PC-3 (cell line): ENCODE measurements at regions not wholly inside any gene's neighbourhood (a gene's known extent, or its start where the extent isn't known, plus 50 kb on each side); places are given as distances from the start of the nearest gene placed in this dataset.

Experiments
- ATAC-seq: fragments of 200-7000 bp; cut with Tn5 transposase; 2 replicates; pipeline ENCODE4 v1.9.1; 2020; ENCODE audit warnings: mild to moderate bottlenecking, moderate library complexity
- BruUV-seq: library from RNA; stranded (reverse); fragments of 400-500 nt; replicated peaks from 2 replicates; lab custom pipeline; 2021; lab: Mats Ljungman, UMichigan
- CTCF ChIA-PET: fragments of 300-600 bp; sonication (Branson Sonifier 250); formaldehyde crosslinking; loops from one replicate; lab custom pipeline; 2022; ENCODE audit warnings: antibody characterized with exemption; lab: Charles Lee
- POLR2A ChIA-PET: fragments of 300-600 bp; sonication (Branson Sonifier 250); formaldehyde crosslinking; loops from one replicate; lab custom pipeline; 2022; ENCODE audit warnings: antibody characterized with exemption; ENCODE audit not compliant: unreplicated experiment; lab: Charles Lee
- DNase-seq: peaks from one replicate; pipeline ENCODE4 v3.0.0-alpha.2; 2015
- H2AFZ ChIP-seq: fragments of 300-600 bp; sonication (generic); 2 replicates; pipeline ENCODE4 v1.6.0; 2016; ENCODE audit warnings: antibody characterized with exemption, low read length
- H3F3A ChIP-seq: fragments of 300-600 bp; sonication (generic); one replicate; pipeline ENCODE4 v1.6.0; 2017; ENCODE audit warnings: antibody characterized with exemption, low read length, control low read depth, mild to moderate bottlenecking; ENCODE audit not compliant: unreplicated experiment
- H3K27ac ChIP-seq: fragments of 300-600 bp; sonication (generic); 2 replicates; pipeline ENCODE4 v1.5.1; 2016; ENCODE audit warnings: mild to moderate bottlenecking, low read length
- H3K27me3 ChIP-seq: fragments of 300-600 bp; sonication (generic); 2 replicates; pipeline ENCODE4 v1.6.1; 2016; ENCODE audit warnings: low read length, mixed read lengths
- H3K36me3 ChIP-seq: fragments of 300-600 bp; sonication (generic); 2 replicates; pipeline ENCODE4 v1.6.1; 2016; ENCODE audit warnings: low read depth, mixed run types, low read length, mixed read lengths
- H3K4me1 ChIP-seq: fragments of 300-600 bp; sonication (generic); 2 replicates; pipeline ENCODE4 v1.5.1; 2016; ENCODE audit warnings: low read length; ENCODE audit not compliant: insufficient read depth
- H3K4me2 ChIP-seq: fragments of 300-600 bp; sonication (generic); 2 replicates; pipeline ENCODE4 v1.6.0; 2016; ENCODE audit warnings: low read length
- H3K4me3 ChIP-seq: fragments of 300-600 bp; sonication (generic); 2 replicates; pipeline ENCODE4 v1.5.1; 2016; ENCODE audit warnings: mild to moderate bottlenecking, low read length, mixed read lengths
- H3K79me2 ChIP-seq: fragments of 300-600 bp; sonication (generic); 2 replicates; pipeline ENCODE4 v1.6.1; 2017; ENCODE audit warnings: low read length, mixed read lengths
- H3K9ac ChIP-seq: fragments of 300-600 bp; sonication (generic); 2 replicates; pipeline ENCODE4 v1.6.0; 2016; ENCODE audit warnings: mild to moderate bottlenecking, low read length
- H3K9me2 ChIP-seq: fragments of 300-600 bp; sonication (generic); replicated peaks from 2 replicates; pipeline ENCODE4 v1.6.1; 2016; ENCODE audit warnings: mixed run types, low read length, mixed read lengths
- H3K9me3 ChIP-seq: fragments of 300-600 bp; sonication (generic); 2 replicates; pipeline ENCODE4 v1.6.1; 2016; ENCODE audit warnings: low read length, mixed read lengths
- H4K20me1 ChIP-seq: fragments of 300-600 bp; sonication (generic); 2 replicates; pipeline ENCODE4 v1.6.1; 2016; ENCODE audit warnings: low read length, mixed read lengths
- EZH2 ChIP-seq: fragments of 300-600 bp; sonication (generic); IDR thresholded peaks from one replicate; pipeline ENCODE4 v1.6.1; 2017; ENCODE audit warnings: antibody characterized with exemption, mild to moderate bottlenecking, low read length; ENCODE audit not compliant: unreplicated experiment
- EZH2phosphoT487 ChIP-seq: fragments of 300-600 bp; sonication (generic); IDR thresholded peaks from 2 replicates; pipeline ENCODE4 v1.6.1; 2018; ENCODE audit warnings: mild to moderate bottlenecking, antibody characterized with exemption, low read length, borderline replicate concordance
- intact Hi-C: fragments of 100-400 bp; cut with micrococcal nuclease; formaldehyde crosslinking; loops from 2 replicates; pipeline ENCODE4 v1.9.0; 2023
- TF ChIP-seq, protein P1 (sequence below): fragments of 300-600 bp; sonication (generic); conservative IDR thresholded peaks from 2 replicates; pipeline ENCODE4 v1.5.1; 2017; ENCODE audit warnings: antibody characterized with exemption, low read depth, mild to moderate bottlenecking, low read length

GRCh38 chr21:27265492-27265891, 298.6 kb upstream of the ADAMTS5 start:
- no peaks in the 10 kb centered on the region for H3K4me1 ChIP-seq
- H3K9ac ChIP-seq = no peak overlapping the region
- no peak overlapping the region for H3K27ac ChIP-seq
- intact Hi-C loops = no loop called here
- H3K4me2 ChIP-seq = no peak overlapping the region
- DNase-seq (no peak), ATAC-seq (peak; percentile 42; the same call in 1 of the 2 replicates)
- CTCF ChIA-PET = no interaction called here
- H3F3A ChIP-seq = no peaks in the 10 kb centered on the region
- TF ChIP-seq, protein P1, sequence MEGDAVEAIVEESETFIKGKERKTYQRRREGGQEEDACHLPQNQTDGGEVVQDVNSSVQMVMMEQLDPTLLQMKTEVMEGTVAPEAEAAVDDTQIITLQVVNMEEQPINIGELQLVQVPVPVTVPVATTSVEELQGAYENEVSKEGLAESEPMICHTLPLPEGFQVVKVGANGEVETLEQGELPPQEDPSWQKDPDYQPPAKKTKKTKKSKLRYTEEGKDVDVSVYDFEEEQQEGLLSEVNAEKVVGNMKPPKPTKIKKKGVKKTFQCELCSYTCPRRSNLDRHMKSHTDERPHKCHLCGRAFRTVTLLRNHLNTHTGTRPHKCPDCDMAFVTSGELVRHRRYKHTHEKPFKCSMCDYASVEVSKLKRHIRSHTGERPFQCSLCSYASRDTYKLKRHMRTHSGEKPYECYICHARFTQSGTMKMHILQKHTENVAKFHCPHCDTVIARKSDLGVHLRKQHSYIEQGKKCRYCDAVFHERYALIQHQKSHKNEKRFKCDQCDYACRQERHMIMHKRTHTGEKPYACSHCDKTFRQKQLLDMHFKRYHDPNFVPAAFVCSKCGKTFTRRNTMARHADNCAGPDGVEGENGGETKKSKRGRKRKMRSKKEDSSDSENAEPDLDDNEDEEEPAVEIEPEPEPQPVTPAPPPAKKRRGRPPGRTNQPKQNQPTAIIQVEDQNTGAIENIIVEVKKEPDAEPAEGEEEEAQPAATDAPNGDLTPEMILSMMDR = no peak
- no peak for TF ChIP-seq EZH2phosphoT487
- TF ChIP-seq EZH2 = no peak
- no peak overlapping the region for H2AFZ ChIP-seq
- no peaks in the 10 kb centered on the region for H3K9me2 ChIP-seq
- no peaks in the 10 kb centered on the region for H3K36me3 ChIP-seq
- H3K79me2 ChIP-seq = no peaks in the 10 kb centered on the region
- H3K4me3 ChIP-seq = no peak overlapping the region
- BruUV-seq = no TSS peak
- H3K9me3 ChIP-seq = peaks cover 9% of the 10 kb centered on the region; the same call in 1 of the 2 replicates
- POLR2A ChIA-PET = no interaction called here
- H4K20me1 ChIP-seq = no peaks in the 10 kb centered on the region
- H3K27me3 ChIP-seq = no peaks in the 10 kb centered on the region

GRCh38 chr21:27261676-27262075, 294.8 kb upstream of the ADAMTS5 start:
- no TSS peak for BruUV-seq
- DNase-seq = no peak
- Histone ChIP-seq H3K9me2 (no peaks in the 10 kb centered on the region), H3K9me3 (peaks cover 9% of the 10 kb centered on the region; the same call in 1 of the 2 replicates), H3K79me2 (no peaks in the 10 kb centered on the region), H3K27ac (no peak overlapping the region), H3K36me3 (no peaks in the 10 kb centered on the region), H3K4me1 (no peaks in the 10 kb centered on the region), H3K27me3 (no peaks in the 10 kb centered on the region), H3K4me3 (no peak overlapping the region), H3K4me2 (no peak overlapping the region), H4K20me1 (no peaks in the 10 kb centered on the region), H3F3A (no peaks in the 10 kb centered on the region), H2AFZ (no peak overlapping the region), H3K9ac (no peak overlapping the region)
- ChIA-PET CTCF (no interaction called here), POLR2A (no interaction called here)
- no peak for ATAC-seq
- intact Hi-C loops = no loop called here
- TF ChIP-seq, protein P1 = no peak
- TF ChIP-seq EZH2phosphoT487 = no peak
- TF ChIP-seq EZH2 = no peak

- Histone ChIP-seq H3K4me2 (no peak overlapping the region), H3K4me3 (no peak overlapping the region), H3K79me2 (no peaks in the 10 kb centered on the region), H3K9me2 (0 out of 2 replicates have a peak, but pooled peaks cover 3% of the 10 kb centered on the region), H3K9me3 (peaks cover 9% of the 10 kb centered on the region; the same call in 1 of the 2 replicates), H4K20me1 (no peaks in the 10 kb centered on the region), H3K9ac (no peak overlapping the region), H3K27me3 (no peaks in the 10 kb centered on the region), H2AFZ (no peak overlapping the region), H3F3A (no peaks in the 10 kb centered on the region), H3K4me1 (no peaks in the 10 kb centered on the region), H3K27ac (no peak overlapping the region), H3K36me3 (no peaks in the 10 kb centered on the region)
- intact Hi-C loops = no loop called here
- DNase-seq = no peak
- ATAC-seq = no peak
- no peak for TF ChIP-seq EZH2
- TF ChIP-seq EZH2phosphoT487 = no peak
- TF ChIP-seq, protein P1 = no peak
- CTCF ChIA-PET = no interaction called here
- POLR2A ChIA-PET = no interaction called here
- BruUV-seq = no TSS peak
Observed at GRCh38 chr21:27260728-27261127, 293.8 kb upstream of the ADAMTS5 start.
